ENCODE measurements at regions not wholly inside any gene's neighbourhood (a gene's known extent, or its start where the extent isn't known, plus 50 kb on each side); places are given as distances from the start of the nearest gene placed in this dataset.

- TF ChIP-seq CTCF (IDR thresholded peaks at IDR 0.05; ENCODE audit: borderline replicate concordance, extremely low read depth, low read length, poor library complexity, severe bottlenecking), result peak; percentile 41
- TF ChIP-seq EZH2 (IDR thresholded peaks at IDR 0.05; ENCODE audit: borderline replicate concordance, low read depth, low read length, severe bottlenecking), result no peak
Measured at GRCh38 chr13:70964124-70964523, 855.9 kb upstream of the KLHL1 start.

All from DND-41 (cell line).